HepG2 (cell line): ENCODE measurements at regions not wholly inside any gene's neighbourhood (a gene's known extent, or its start where the extent isn't known, plus 50 kb on each side); places are given as distances from the start of the nearest gene placed in this dataset.

Experiments used
- ATAC-seq: fragments of 200-7000 bp; cut with Tn5 transposase; 3 replicates; pipeline ENCODE4 v1.9.1; 2020; ENCODE audit warnings: mild to moderate bottlenecking, moderate library complexity
- BruUV-seq: library from RNA; stranded (reverse); fragments of 400-500 nt; replicated peaks from 2 replicates; lab custom pipeline; 2021; lab: Mats Ljungman, UMichigan
- CTCF ChIA-PET: fragments of 300-600 bp; formaldehyde crosslinking; extraction: SDS; loops from one replicate; lab custom pipeline; 2021; ENCODE audit warnings: low total read pairs, inconsistent platforms, low intra/inter-chr PET ratio; lab: Yijun Ruan, JAX
- POLR2A ChIA-PET: fragments of 350-600 bp; sonication (Branson Sonifier 250); formaldehyde crosslinking; loops from one replicate; lab custom pipeline; 2020; ENCODE audit warnings: antibody characterized with exemption, inconsistent platforms; lab: Yijun Ruan, JAX
- DNase-seq: peaks from one replicate; pipeline ENCODE4 v3.0.0-alpha.2; 2015; ENCODE audit warnings: low spot score
- FAIRE-seq: peaks from 3 replicates; lab custom pipeline; 2011; peaks lifted over from hg19 to GRCh38; lab: Jason Lieb, UNC
- H2AFZ ChIP-seq: one replicate; pipeline ENCODE4 v1.6.1; 2011; ENCODE audit warnings: low read length, inconsistent platforms
- H3K27ac ChIP-seq: fragments of 300-600 bp; 3 replicates; pipeline ENCODE4 v1.8.0; 2011; ENCODE audit warnings: mixed run types, mild to moderate bottlenecking, mixed read lengths, low read length, inconsistent platforms; ENCODE audit not compliant: insufficient read depth; ENCODE audit errors: extremely low read length
- H3K27me3 ChIP-seq, 2 experiments: fragments of 200-600 bp in 1 of 2; 2 replicates in 1 of 2; 3 replicates in 1 of 2; pipeline versions ENCODE4 v1.6.0 to v1.8.0; 2011; ENCODE audit warnings: low read length in 2 of 2, mild to moderate bottlenecking in 2 of 2, moderate library complexity in 2 of 2, inconsistent platforms in 1 of 2; ENCODE audit not compliant: insufficient read depth in 2 of 2, control insufficient read depth in 1 of 2
- H3K36me3 ChIP-seq, 2 experiments: fragments of 200-600 bp in 1 of 2; replicated peaks in 1 of 2; 2 replicates in 1 of 2; 3 replicates in 1 of 2; pipeline versions ENCODE4 v1.5.1 to v1.8.0; 2011; ENCODE audit warnings: low read length in 2 of 2, inconsistent platforms in 1 of 2; ENCODE audit not compliant: insufficient read depth in 2 of 2, control insufficient read depth in 1 of 2
- H3K4me1 ChIP-seq: 2 replicates; pipeline ENCODE4 v1.5.1; 2012; ENCODE audit warnings: low read length, inconsistent platforms; ENCODE audit not compliant: insufficient read depth
- H3K4me2 ChIP-seq: 2 replicates; pipeline ENCODE4 v1.6.0; 2011; ENCODE audit warnings: low read depth, low read length, inconsistent platforms
- H3K4me3 ChIP-seq, 3 experiments: fragments of 200-600 bp in 1 of 3; sonication (generic), shearing (Covaris generic) in 1 of 3; replicated peaks in 1 of 3; 2 replicates each; pipeline ENCODE4 v1.5.1; 2011 to 2016; ENCODE audit warnings: low read length in 3 of 3, inconsistent platforms in 2 of 3, low read depth in 2 of 3, mild to moderate bottlenecking in 2 of 3, control low read depth in 1 of 3, mixed read lengths in 1 of 3; ENCODE audit not compliant: insufficient read depth in 1 of 3
- H3K79me2 ChIP-seq: one replicate; pipeline ENCODE4 v1.6.1; 2011; ENCODE audit warnings: low read length, inconsistent platforms; ENCODE audit not compliant: insufficient read depth
- H3K9ac ChIP-seq: 2 replicates; pipeline ENCODE4 v1.6.0; 2011; ENCODE audit warnings: mild to moderate bottlenecking, low read depth, low read length, inconsistent platforms; ENCODE audit not compliant: insufficient read depth
- H3K9me3 ChIP-seq: 2 replicates; pipeline ENCODE4 v1.5.1; 2012; ENCODE audit warnings: mild to moderate bottlenecking, low read length
- H4K20me1 ChIP-seq: 2 replicates; pipeline ENCODE4 v1.6.0; 2011; ENCODE audit warnings: inconsistent platforms, mild to moderate bottlenecking, low read length, moderate library complexity; ENCODE audit not compliant: insufficient read depth
- PATZ1 ChIP-seq: sonication (generic); formaldehyde crosslinking; IDR thresholded peaks from 2 replicates; pipeline ENCODE4 v1.4.0; 2020; ENCODE audit warnings: missing genetic modification reagents
- XRCC5 ChIP-seq: fragments of 200-400 bp; formaldehyde crosslinking; optimal IDR thresholded peaks from 2 replicates; pipeline ENCODE3; 2017; ENCODE audit warnings: mild to moderate bottlenecking, low read length
- ZFP41 ChIP-seq: sonication (generic); formaldehyde crosslinking; IDR thresholded peaks from 2 replicates; pipeline ENCODE4 v1.4.0; 2020; ENCODE audit warnings: mild to moderate bottlenecking, missing genetic modification reagents, borderline replicate concordance
- ZNF773 ChIP-seq: sonication (generic); formaldehyde crosslinking; IDR thresholded peaks from 2 replicates; pipeline ENCODE4 v1.4.0; 2020; ENCODE audit warnings: missing genetic modification reagents, borderline replicate concordance
- ZNF790 ChIP-seq: sonication (generic); formaldehyde crosslinking; IDR thresholded peaks from 2 replicates; pipeline ENCODE4 v1.8.0; 2022; ENCODE audit warnings: missing genetic modification reagents, mild to moderate bottlenecking, borderline replicate concordance
- WGBS: methylation state at CpG from one replicate; pipeline ENCODE4 v1.1.6; 2017; ENCODE audit warnings: low lambda C conversion rate; 5-methylcytosine and 5-hydroxymethylcytosine counted together
- in situ Hi-C: cut with HindIII; loops from 2 replicates; pipeline ENCODE4 v1.10.0; 2017; ENCODE audit warnings: low pct_unique_long_range_greater_than_20kb; ENCODE audit not compliant: extremely low pct_ligation_motif_present
- intact Hi-C: fragments of 100-400 bp; cut with micrococcal nuclease; formaldehyde crosslinking; loops from one replicate; pipeline ENCODE4 v1.10.0; 2022; ENCODE audit not compliant: unreplicated experiment
- TF ChIP-seq, protein P1 (sequence below): sonication (generic); formaldehyde crosslinking; IDR thresholded peaks from 2 replicates; pipeline ENCODE4 v1.5.1; 2020; ENCODE audit warnings: mild to moderate bottlenecking, moderate library complexity, missing genetic modification reagents

DNA sequence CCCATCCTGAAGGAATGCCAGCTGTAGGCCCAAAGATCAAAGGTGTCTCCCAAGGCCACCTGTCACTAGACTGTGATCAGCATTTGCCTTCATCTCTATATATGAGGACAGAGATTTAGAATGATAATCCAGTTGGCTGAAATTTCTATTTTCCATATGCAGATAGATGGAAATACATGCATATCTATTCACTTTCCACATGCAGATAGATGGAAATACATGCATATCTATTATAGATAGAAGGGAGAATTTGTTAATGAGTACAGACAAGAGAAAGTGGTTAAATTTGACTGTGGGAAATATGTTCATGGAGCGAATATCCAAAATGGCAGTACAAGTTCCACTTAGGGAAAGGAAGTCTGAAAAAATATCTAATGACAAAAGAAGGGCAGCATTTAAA, 762.2 kb downstream of the NLGN4Y start:
- Histone ChIP-seq H3K9me3 (no peaks in the 10 kb centered on the region), H4K20me1 (no peaks in the 10 kb centered on the region), H3K36me3 (no peaks in the 10 kb centered on the region), H3K4me1 (no peaks in the 10 kb centered on the region), H3K4me2 (no peak overlapping the region), H3K79me2 (no peaks in the 10 kb centered on the region), H3K4me3 (no peak overlapping the region), H3K9ac (no peak overlapping the region), H3K27ac (no peak overlapping the region), H3K27me3 (no peaks in the 10 kb centered on the region), H2AFZ (no peak overlapping the region)
- ChIA-PET POLR2A (no interaction called here), CTCF (no interaction called here)
- in situ Hi-C loops (loop anchor here (25.0 kb wide), 1 partner anchor 99 kb away; no protein-coding TSS in a partner anchor), intact Hi-C loops (no loop called here)
- WGBS: 59% methylated on average over 1 of the region's 1 CpG
- no peak for FAIRE-seq
- ATAC-seq: no peak
- TF ChIP-seq ZNF790 (no peak), ZFP41 (CRISPR knock-in tag) (no peak), PATZ1 (no peak), ZNF773 (no peak), XRCC5 (no peak)
- TF ChIP-seq, protein P1, sequence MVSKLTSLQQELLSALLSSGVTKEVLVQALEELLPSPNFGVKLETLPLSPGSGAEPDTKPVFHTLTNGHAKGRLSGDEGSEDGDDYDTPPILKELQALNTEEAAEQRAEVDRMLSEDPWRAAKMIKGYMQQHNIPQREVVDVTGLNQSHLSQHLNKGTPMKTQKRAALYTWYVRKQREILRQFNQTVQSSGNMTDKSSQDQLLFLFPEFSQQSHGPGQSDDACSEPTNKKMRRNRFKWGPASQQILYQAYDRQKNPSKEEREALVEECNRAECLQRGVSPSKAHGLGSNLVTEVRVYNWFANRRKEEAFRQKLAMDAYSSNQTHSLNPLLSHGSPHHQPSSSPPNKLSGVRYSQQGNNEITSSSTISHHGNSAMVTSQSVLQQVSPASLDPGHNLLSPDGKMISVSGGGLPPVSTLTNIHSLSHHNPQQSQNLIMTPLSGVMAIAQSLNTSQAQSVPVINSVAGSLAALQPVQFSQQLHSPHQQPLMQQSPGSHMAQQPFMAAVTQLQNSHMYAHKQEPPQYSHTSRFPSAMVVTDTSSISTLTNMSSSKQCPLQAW (CRISPR knock-in tag): no peak
- DNase-seq: no peak
- BruUV-seq: no TSS peak
